Adrenal gland (tissue), 5 donors: ENCODE measurements at regions not wholly inside any gene's neighbourhood (a gene's known extent, or its start where the extent isn't known, plus 50 kb on each side); places are given as distances from the start of the nearest gene placed in this dataset.

Experiments
- POLR2A ChIP-seq, 2 donors: fragments of 450-650 bp; IDR thresholded peaks; one replicate each; pipeline ENCODE4 v1.6.1; 2017; ENCODE audit warnings: antibody characterized with exemption in 2 of 2, mild to moderate bottlenecking in 2 of 2, moderate library complexity in 1 of 2
- TF ChIP-seq, protein P1 (sequence below), 6 experiments: fragments of 450-650 bp in 4 of 6; fragments of 200-600 bp in 2 of 6; sonication (generic) in 1 of 6; IDR thresholded peaks; 1 replicate in 5 of 6; 2 replicates in 1 of 6; pipeline versions ENCODE4 v1.5.1 to v1.8.0; 2016 to 2021; ENCODE audit warnings: antibody characterized with exemption in 6 of 6, mild to moderate bottlenecking in 2 of 6, moderate library complexity in 1 of 6
- donor health status: DM: no; HTN: no; CAD: no.

- TF ChIP-seq, protein P1, sequence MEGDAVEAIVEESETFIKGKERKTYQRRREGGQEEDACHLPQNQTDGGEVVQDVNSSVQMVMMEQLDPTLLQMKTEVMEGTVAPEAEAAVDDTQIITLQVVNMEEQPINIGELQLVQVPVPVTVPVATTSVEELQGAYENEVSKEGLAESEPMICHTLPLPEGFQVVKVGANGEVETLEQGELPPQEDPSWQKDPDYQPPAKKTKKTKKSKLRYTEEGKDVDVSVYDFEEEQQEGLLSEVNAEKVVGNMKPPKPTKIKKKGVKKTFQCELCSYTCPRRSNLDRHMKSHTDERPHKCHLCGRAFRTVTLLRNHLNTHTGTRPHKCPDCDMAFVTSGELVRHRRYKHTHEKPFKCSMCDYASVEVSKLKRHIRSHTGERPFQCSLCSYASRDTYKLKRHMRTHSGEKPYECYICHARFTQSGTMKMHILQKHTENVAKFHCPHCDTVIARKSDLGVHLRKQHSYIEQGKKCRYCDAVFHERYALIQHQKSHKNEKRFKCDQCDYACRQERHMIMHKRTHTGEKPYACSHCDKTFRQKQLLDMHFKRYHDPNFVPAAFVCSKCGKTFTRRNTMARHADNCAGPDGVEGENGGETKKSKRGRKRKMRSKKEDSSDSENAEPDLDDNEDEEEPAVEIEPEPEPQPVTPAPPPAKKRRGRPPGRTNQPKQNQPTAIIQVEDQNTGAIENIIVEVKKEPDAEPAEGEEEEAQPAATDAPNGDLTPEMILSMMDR (IDR thresholded peaks at IDR 0.05), result no peak
- no peak for TF ChIP-seq POLR2A (IDR thresholded peaks at IDR 0.05)
Measured at GRCh38 chr13:111443981-111444380, 123.5 kb downstream of the TEX29 start.
